Activated CD8-positive, alpha-beta T cell treated with anti-CD3 and anti-CD28 coated beads for 36 hours (primary cell): ENCODE measurements at regions not wholly inside any gene's neighbourhood (a gene's known extent, or its start where the extent isn't known, plus 50 kb on each side); places are given as distances from the start of the nearest gene placed in this dataset.

Experiments
- ATAC-seq: fragments of 200-7000 bp; cut with Tn5 transposase; one replicate; pipeline ENCODE4 v1.10.0; 2021; ENCODE audit warnings: mild to moderate bottlenecking, moderate library complexity
- CTCF ChIA-PET: fragments of 350-600 bp; sonication (Branson Sonifier 250); formaldehyde crosslinking; loops from one replicate; lab custom pipeline; 2021; ENCODE audit warnings: antibody characterized with exemption; lab: Charles Lee
- POLR2A ChIA-PET: fragments of 350-600 bp; sonication (Branson Sonifier 250); formaldehyde crosslinking; loops from one replicate; lab custom pipeline; 2021; ENCODE audit warnings: antibody characterized with exemption; lab: Charles Lee
- DNase-seq: peaks from one replicate; pipeline ENCODE4 v3.0.0-alpha.2; 2020
- H3K27ac Mint-ChIP-seq: one replicate; pipeline ENCODE4 v1.8.0; 2021; ENCODE audit warnings: mild to moderate bottlenecking, mixed read lengths
- H3K27me3 Mint-ChIP-seq: one replicate; pipeline ENCODE4 v1.8.0; 2021; ENCODE audit warnings: mixed read lengths
- H3K36me3 Mint-ChIP-seq: one replicate; pipeline ENCODE4 v1.8.0; 2021; ENCODE audit warnings: low read depth, mixed read lengths
- H3K4me1 Mint-ChIP-seq: one replicate; pipeline ENCODE4 v1.8.0; 2021; ENCODE audit warnings: low read depth, mixed read lengths
- H3K4me3 Mint-ChIP-seq: one replicate; pipeline ENCODE4 v1.8.0; 2021; ENCODE audit warnings: mild to moderate bottlenecking, moderate library complexity, mixed read lengths
- H3K9me3 Mint-ChIP-seq: one replicate; pipeline ENCODE4 v1.8.0; 2021; ENCODE audit warnings: mixed read lengths
- CTCF ChIP-seq: fragments of 200-600 bp; IDR thresholded peaks from one replicate; pipeline ENCODE4 v1.8.0; 2022; ENCODE audit warnings: antibody characterized with exemption, mild to moderate bottlenecking
- intact Hi-C: fragments of 100-400 bp; cut with micrococcal nuclease; formaldehyde crosslinking; loops from one replicate; pipeline ENCODE4 v1.10.0; 2022

DNA sequence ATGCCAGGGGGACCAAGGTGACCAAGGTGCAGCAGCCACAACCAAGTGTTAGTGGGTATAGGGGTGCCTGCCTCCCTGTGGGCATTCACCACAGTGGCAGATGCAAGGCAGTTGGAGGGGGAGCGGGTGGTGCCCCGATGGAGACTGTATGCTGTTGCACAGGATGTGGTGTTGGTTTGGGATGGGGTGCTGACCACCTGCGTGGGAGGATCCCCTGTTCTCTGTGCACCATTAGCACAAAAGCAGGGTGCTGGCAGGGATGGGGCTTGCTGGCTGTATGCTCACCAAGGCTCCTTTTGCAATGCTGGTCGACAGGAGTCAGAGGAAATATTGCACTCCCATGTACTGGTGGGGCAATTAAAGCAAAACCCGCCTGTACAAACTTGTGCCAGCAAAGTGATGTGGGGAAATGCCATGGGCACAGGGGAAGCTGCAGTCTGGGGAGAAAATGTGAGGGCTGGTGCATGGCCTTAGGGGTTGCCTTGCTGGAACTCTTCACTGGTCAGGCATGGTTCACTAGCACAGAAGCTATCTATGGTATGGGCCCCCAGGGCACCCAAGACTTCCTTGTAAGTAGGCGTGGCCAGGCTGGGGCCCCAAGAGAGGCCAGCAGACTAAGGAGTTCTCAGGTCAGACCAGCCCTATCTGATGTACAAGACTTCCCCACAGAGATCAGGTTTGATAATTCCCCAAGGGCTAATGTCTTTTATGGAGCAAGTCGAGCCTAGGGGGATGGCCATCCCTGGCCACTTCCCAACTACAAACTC lies 51.9 kb upstream of the GNAT3 start:
- Mint-ChIP-seq H3K4me3 (no peak overlapping the region), H3K27ac (no peak overlapping the region), H3K4me1 (no peaks in the 10 kb centered on the region), H3K9me3 (peaks cover 4% of the 10 kb centered on the region), H3K36me3 (peaks cover 2% of the 10 kb centered on the region), H3K27me3 (no peaks in the 10 kb centered on the region)
- CTCF ChIA-PET, result no interaction called here
- peak; percentile 32 for DNase-seq
- intact Hi-C loops, result no loop called here
- POLR2A ChIA-PET, result no interaction called here
- no peak for TF ChIP-seq CTCF
- ATAC-seq, result no peak

DNA sequence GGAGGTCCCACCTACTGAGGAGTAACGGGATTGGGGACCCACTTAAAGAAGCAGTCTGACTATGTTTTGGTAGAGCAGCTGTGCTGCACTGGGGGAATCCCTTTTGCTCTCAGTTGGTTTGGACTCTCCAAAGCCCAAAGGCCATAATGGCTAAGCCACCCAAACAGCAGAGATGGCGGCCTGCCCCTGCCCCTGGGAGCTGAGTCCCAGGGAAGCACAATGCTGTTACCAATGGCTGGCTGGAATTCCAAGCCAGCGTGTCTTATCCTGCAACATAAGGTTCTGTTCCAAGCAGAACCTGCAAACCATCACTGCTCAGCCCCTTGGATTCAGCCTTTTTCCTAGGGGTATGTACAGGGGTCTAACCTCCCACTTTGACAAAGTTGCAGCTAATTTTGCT lies 53.7 kb upstream of the GNAT3 start:
- POLR2A ChIA-PET, result no interaction called here
- Mint-ChIP-seq H3K9me3 (peaks cover 3% of the 10 kb centered on the region), H3K36me3 (peaks cover 2% of the 10 kb centered on the region), H3K4me3 (no peak overlapping the region), H3K27me3 (no peaks in the 10 kb centered on the region), H3K4me1 (no peaks in the 10 kb centered on the region), H3K27ac (no peak overlapping the region)
- ATAC-seq (no peak), DNase-seq (no peak)
- TF ChIP-seq CTCF, result no peak
- CTCF ChIA-PET, result no interaction called here
- intact Hi-C loops, result no loop called here

- ATAC-seq (no peak), DNase-seq (no peak)
- intact Hi-C loops, result no loop called here
- Mint-ChIP-seq H3K27me3 (no peaks in the 10 kb centered on the region), H3K36me3 (no peaks in the 10 kb centered on the region), H3K4me1 (no peaks in the 10 kb centered on the region), H3K4me3 (no peak overlapping the region), H3K27ac (no peak overlapping the region), H3K9me3 (no peaks in the 10 kb centered on the region)
- ChIA-PET POLR2A (no interaction called here), CTCF (no interaction called here)
- no peak for TF ChIP-seq CTCF
Measured at GRCh38 chr7:80581486-80582260, 56.8 kb upstream of the CD36 start.

DNA sequence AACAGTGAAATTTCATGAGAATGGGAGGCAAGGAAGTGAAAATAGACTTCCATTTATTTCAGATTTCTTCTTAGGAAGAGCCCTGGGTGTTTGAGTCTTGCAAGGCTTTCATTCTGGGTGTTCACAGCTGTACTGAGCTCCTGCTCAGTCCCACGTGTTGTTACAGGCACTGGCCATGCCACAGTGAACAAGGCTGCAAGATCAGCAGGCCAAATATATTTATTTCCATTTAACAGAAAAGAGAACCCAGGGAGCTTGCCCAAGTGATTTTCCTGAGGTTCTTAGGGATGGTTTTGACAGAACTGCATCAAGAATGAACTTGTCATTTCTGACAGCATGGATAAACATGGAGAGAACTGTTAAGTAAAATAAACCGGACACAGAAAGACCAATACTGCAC lies 54.5 kb upstream of the CD36 start:
- Mint-ChIP-seq H3K27ac (no peak overlapping the region), H3K36me3 (no peaks in the 10 kb centered on the region), H3K9me3 (no peaks in the 10 kb centered on the region), H3K27me3 (no peaks in the 10 kb centered on the region), H3K4me3 (no peak overlapping the region), H3K4me1 (no peaks in the 10 kb centered on the region)
- ATAC-seq, result no peak
- ChIA-PET POLR2A (no interaction called here), CTCF (no interaction called here)
- intact Hi-C loops, result no loop called here
- no peak for TF ChIP-seq CTCF
- DNase-seq, result no peak

GRCh38 chr7:80584778-80585177 lies 53.7 kb upstream of the CD36 start:
- POLR2A ChIA-PET, result no interaction called here
- H3K27me3 Mint-ChIP-seq, result no peaks in the 10 kb centered on the region
- intact Hi-C loops, result no loop called here

More at GRCh38 chr7:80584778-80585177, 53.7 kb upstream of the CD36 start:
- no peaks in the 10 kb centered on the region for H3K9me3 Mint-ChIP-seq
- TF ChIP-seq CTCF, result no peak
- no peak overlapping the region for H3K27ac Mint-ChIP-seq
- ATAC-seq (no peak), DNase-seq (no peak)
- no peak overlapping the region for H3K4me3 Mint-ChIP-seq
- no peaks in the 10 kb centered on the region for H3K36me3 Mint-ChIP-seq
- CTCF ChIA-PET, result no interaction called here
- H3K4me1 Mint-ChIP-seq, result no peaks in the 10 kb centered on the region
